Neuronal stem cell (in vitro differentiated cells): ENCODE measurements at regions not wholly inside any gene's neighbourhood (a gene's known extent, or its start where the extent isn't known, plus 50 kb on each side); places are given as distances from the start of the nearest gene placed in this dataset.

Source experiments
- DNase-seq: peaks from one replicate; pipeline ENCODE4 v3.0.0-alpha.2; 2013; ENCODE audit warnings: low spot score
- H2AFZ ChIP-seq: one replicate; pipeline ENCODE4 v1.6.1; 2013; ENCODE audit warnings: mild to moderate bottlenecking, low read length, inconsistent platforms
- H2AK5ac ChIP-seq: 2 replicates; pipeline ENCODE4 v1.6.1; 2013; ENCODE audit warnings: low read depth, mild to moderate bottlenecking, inconsistent platforms, low read length, moderate library complexity, mixed read lengths
- H2BK120ac ChIP-seq: 2 replicates; pipeline ENCODE4 v1.6.1; 2013; ENCODE audit warnings: low read depth, mild to moderate bottlenecking, inconsistent platforms, low read length, moderate library complexity, mixed read lengths
- H2BK12ac ChIP-seq: one replicate; pipeline ENCODE4 v1.6.1; 2013; ENCODE audit warnings: low read length, inconsistent platforms
- H2BK15ac ChIP-seq: 2 replicates; pipeline ENCODE4 v1.6.1; 2013; ENCODE audit warnings: mild to moderate bottlenecking, low read length, inconsistent platforms, mixed read lengths
- H2BK5ac ChIP-seq: one replicate; pipeline ENCODE4 v1.6.1; 2013; ENCODE audit warnings: inconsistent platforms, mild to moderate bottlenecking, low read length, moderate library complexity
- H3K14ac ChIP-seq: one replicate; pipeline ENCODE4 v1.6.1; 2013; ENCODE audit warnings: low read length, inconsistent platforms
- H3K18ac ChIP-seq: 2 replicates; pipeline ENCODE4 v1.6.1; 2013; ENCODE audit warnings: low read length, inconsistent platforms
- H3K23ac ChIP-seq: 2 replicates; pipeline ENCODE4 v1.6.1; 2013; ENCODE audit warnings: low read depth, mild to moderate bottlenecking, mixed read lengths, low read length, inconsistent platforms; ENCODE audit not compliant: poor library complexity
- H3K27ac ChIP-seq: replicated peaks from 3 replicates; pipeline ENCODE4 v1.5.1; 2013; ENCODE audit warnings: low read length, inconsistent platforms
- H3K27me3 ChIP-seq, 3 experiments: 2 replicates each; pipeline ENCODE4 v1.6.1; 2013; ENCODE audit warnings: low read length in 3 of 3, mild to moderate bottlenecking in 2 of 3, inconsistent platforms in 1 of 3, low read depth in 1 of 3, mixed read lengths in 1 of 3, moderate library complexity in 1 of 3; ENCODE audit not compliant: control insufficient read depth in 3 of 3, insufficient read depth in 3 of 3
- H3K36me3 ChIP-seq, 2 donors: replicated peaks in 1 of 2; 2 replicates each; pipeline ENCODE4 v1.6.1; 2013; ENCODE audit warnings: low read length in 2 of 2; ENCODE audit not compliant: control insufficient read depth in 2 of 2, insufficient read depth in 2 of 2
- H3K4ac ChIP-seq: 2 replicates; pipeline ENCODE4 v1.6.1; 2013; ENCODE audit warnings: inconsistent platforms, mild to moderate bottlenecking, low read length, moderate library complexity
- H3K4me1 ChIP-seq, 2 donors: 1 replicate in 1 of 2; 2 replicates in 1 of 2; pipeline ENCODE4 v1.6.1; 2013; ENCODE audit warnings: low read length in 2 of 2, low read depth in 1 of 2; ENCODE audit not compliant: control insufficient read depth in 2 of 2, insufficient read depth in 1 of 2
- H3K4me2 ChIP-seq: one replicate; pipeline ENCODE4 v1.6.1; 2013; ENCODE audit warnings: mild to moderate bottlenecking, low read length, inconsistent platforms; ENCODE audit not compliant: insufficient read depth, poor library complexity, severe bottlenecking
- H3K4me3 ChIP-seq, 2 donors: 2 replicates each; pipeline ENCODE4 v1.5.1; 2013; ENCODE audit warnings: low read length in 2 of 2, mild to moderate bottlenecking in 2 of 2, inconsistent platforms in 1 of 2, moderate library complexity in 1 of 2
- H3K79me1 ChIP-seq: one replicate; pipeline ENCODE4 v1.6.1; 2013; ENCODE audit warnings: low read depth, mild to moderate bottlenecking, inconsistent platforms, low read length, moderate library complexity
- H3K9ac ChIP-seq: one replicate; pipeline ENCODE4 v1.6.1; 2013; ENCODE audit warnings: mild to moderate bottlenecking, low read depth, low read length, inconsistent platforms; ENCODE audit not compliant: poor library complexity
- H3K9me3 ChIP-seq, 2 donors: replicated peaks in 1 of 2; 2 replicates each; pipeline versions ENCODE3 to v1.6.1; 2013; ENCODE audit warnings: low read length in 2 of 2, mild to moderate bottlenecking in 2 of 2, inconsistent platforms in 1 of 2, low read depth in 1 of 2, mixed read lengths in 1 of 2, moderate library complexity in 1 of 2; ENCODE audit not compliant: control insufficient read depth in 2 of 2, insufficient read depth in 1 of 2
- H4K8ac ChIP-seq: one replicate; pipeline ENCODE4 v1.6.1; 2013; ENCODE audit warnings: low read depth, mild to moderate bottlenecking, inconsistent platforms, low read length, moderate library complexity
- H4K91ac ChIP-seq: one replicate; pipeline ENCODE4 v1.6.1; 2013; ENCODE audit warnings: low read length, low read depth, mild to moderate bottlenecking, inconsistent platforms; ENCODE audit not compliant: poor library complexity
- WGBS, 2 donors: extraction: QIAGEN DNeasy Blood & Tissue Kit; methylation state at CpG; one replicate each; pipeline ENCODE4 v1.1.7; 2013; ENCODE audit warnings: missing lambda C conversion rate in 2 of 2, mixed read lengths in 1 of 2; ENCODE audit not compliant: insufficient read length in 2 of 2, insufficient replicate concordance in 1 of 2; ENCODE audit errors: extremely low coverage in 2 of 2; 5-methylcytosine and 5-hydroxymethylcytosine counted together

GRCh38 chr5:74177961-74178360 is 462.6 kb downstream of the ENC1 start:
- H2BK5ac ChIP-seq = no peak overlapping the region
- no CpG with 5 or more reads among the region's 3 CpGs for WGBS, 2 donors
- H3K18ac ChIP-seq = no peak overlapping the region

GRCh38 chr5:74174366-74174765 is 466.2 kb downstream of the ENC1 start:
- peaks cover 6 to 14% of the 10 kb centered on the region in 2 donors for H3K4me1 ChIP-seq
- no peak overlapping the region for H3K18ac ChIP-seq
- no peak overlapping the region for H2AK5ac ChIP-seq
- no peak overlapping the region for H2BK120ac ChIP-seq
- no peak overlapping the region for H2BK5ac ChIP-seq
- DNase-seq = no peak
- H3K4ac ChIP-seq = no peak overlapping the region
- H2BK15ac ChIP-seq = no peak overlapping the region
- H3K23ac ChIP-seq = no peak overlapping the region
- H3K14ac ChIP-seq = no peak overlapping the region
- H3K9ac ChIP-seq = no peak overlapping the region
- H3K9me3 ChIP-seq = no peaks in the 10 kb centered on the region
- no peak overlapping the region for H3K27ac ChIP-seq
- WGBS, 2 donors = no CpG with 5 or more reads among the region's 1 CpG
- H3K36me3 ChIP-seq = no peaks in the 10 kb centered on the region
- no peak overlapping the region for H3K4me2 ChIP-seq
- no peak overlapping the region for H4K8ac ChIP-seq
- no peaks in the 10 kb centered on the region for H3K27me3 ChIP-seq
- no peak overlapping the region for H4K91ac ChIP-seq
- no peak overlapping the region for H2AFZ ChIP-seq
- no peaks in the 10 kb centered on the region for H3K79me1 ChIP-seq
- no peak overlapping the region for H3K4me3 ChIP-seq
- H2BK12ac ChIP-seq = no peak overlapping the region

More at GRCh38 chr5:74177961-74178360, 462.6 kb downstream of the ENC1 start:
- Histone ChIP-seq H2BK12ac (no peak overlapping the region), H4K8ac (no peak overlapping the region), H3K23ac (no peak overlapping the region), H3K27me3 (no peaks in the 10 kb centered on the region), H2AFZ (no peak overlapping the region), H3K4me1 (peaks cover 11 to 18% of the 10 kb centered on the region in 2 donors), H3K36me3 (no peaks in the 10 kb centered on the region), H2AK5ac (no peak overlapping the region), H3K9ac (no peak overlapping the region), H3K4me3 (no peak overlapping the region), H2BK120ac (no peak overlapping the region), H3K14ac (no peak overlapping the region), H3K4ac (no peak overlapping the region), H3K27ac (no peak overlapping the region), H2BK15ac (no peak overlapping the region), H3K79me1 (no peaks in the 10 kb centered on the region), H3K4me2 (no peak overlapping the region), H4K91ac (no peak overlapping the region), H3K9me3 (no peaks in the 10 kb centered on the region)
- DNase-seq = no peak

- Histone ChIP-seq H4K91ac (no peak overlapping the region), H3K4me2 (no peak overlapping the region), H3K4ac (no peak overlapping the region), H2AK5ac (no peak overlapping the region), H2BK15ac (no peak overlapping the region), H2BK120ac (no peak overlapping the region), H2BK12ac (no peak overlapping the region), H3K4me1 (peaks cover 6 to 14% of the 10 kb centered on the region in 2 donors), H2BK5ac (no peak overlapping the region), H3K79me1 (no peaks in the 10 kb centered on the region), H2AFZ (peak overlapping the region; percentile 67), H3K9ac (no peak overlapping the region), H3K27me3 (no peaks in the 10 kb centered on the region), H3K36me3 (no peaks in the 10 kb centered on the region), H3K18ac (no peak overlapping the region), H3K27ac (no peak overlapping the region), H3K23ac (no peak overlapping the region), H3K14ac (no peak overlapping the region), H3K9me3 (no peaks in the 10 kb centered on the region), H4K8ac (no peak overlapping the region), H3K4me3 (no peak overlapping the region)
- WGBS, 2 donors = no CpG with 5 or more reads among the region's 7 CpGs
- DNase-seq = no peak
Observed at GRCh38 chr5:74173665-74174064, 466.9 kb downstream of the ENC1 start.

- no peak overlapping the region for H2BK15ac ChIP-seq
- H3K4ac ChIP-seq = no peak overlapping the region
- H3K27me3 ChIP-seq = no peaks in the 10 kb centered on the region
- H3K9me3 ChIP-seq = no peaks in the 10 kb centered on the region
- no peaks in the 10 kb centered on the region for H3K79me1 ChIP-seq
- no peak overlapping the region for H3K23ac ChIP-seq
- DNase-seq = no peak
- H3K4me3 ChIP-seq = no peak overlapping the region
- WGBS, 2 donors = no CpG with 5 or more reads among the region's 7 CpGs
- no peaks in the 10 kb centered on the region for H3K36me3 ChIP-seq
- H4K8ac ChIP-seq = no peak overlapping the region
- H2BK12ac ChIP-seq = no peak overlapping the region
- no peak overlapping the region for H2BK120ac ChIP-seq
- H3K4me1 ChIP-seq = peaks cover 4 to 10% of the 10 kb centered on the region in 2 donors
- H4K91ac ChIP-seq = no peak overlapping the region
- no peak overlapping the region for H3K4me2 ChIP-seq
- no peak overlapping the region for H2AK5ac ChIP-seq
- no peak overlapping the region for H3K18ac ChIP-seq
- peak overlapping the region; percentile 67 for H2AFZ ChIP-seq
- no peak overlapping the region for H3K14ac ChIP-seq
- H3K9ac ChIP-seq = no peak overlapping the region
- H2BK5ac ChIP-seq = no peak overlapping the region
- H3K27ac ChIP-seq = peak overlapping the region; percentile 6
Observed at GRCh38 chr5:74173241-74173640, 467.3 kb downstream of the ENC1 start.
